Kidney epithelial cell (primary cell): ENCODE measurements at regions not wholly inside any gene's neighbourhood (a gene's known extent, or its start where the extent isn't known, plus 50 kb on each side); places are given as distances from the start of the nearest gene placed in this dataset.

Source experiments
- DNase-seq: peaks from one replicate; pipeline ENCODE4 v3.0.0-alpha.2; 2010; ENCODE audit warnings: low read depth
- H3K27me3 ChIP-seq: 2 replicates; pipeline ENCODE4 v1.6.0; 2011; ENCODE audit warnings: low read length; ENCODE audit not compliant: control insufficient read depth, insufficient read depth
- H3K36me3 ChIP-seq: 2 replicates; pipeline ENCODE4 v1.5.1; 2011; ENCODE audit warnings: low read length; ENCODE audit not compliant: control insufficient read depth, insufficient read depth
- H3K4me3 ChIP-seq: 2 replicates; pipeline ENCODE4 v1.5.1; 2011; ENCODE audit warnings: low read depth, mild to moderate bottlenecking, control low read depth, low read length
- TF ChIP-seq, protein P1 (sequence below): IDR thresholded peaks from 2 replicates; pipeline ENCODE4 v1.5.1; 2011; ENCODE audit warnings: mild to moderate bottlenecking, moderate library complexity, low read length, control low read depth, inconsistent platforms; ENCODE audit not compliant: insufficient read depth, poor library complexity, severe bottlenecking

- Histone ChIP-seq H3K36me3 (no peaks in the 10 kb centered on the region), H3K27me3 (no peaks in the 10 kb centered on the region), H3K4me3 (no peak overlapping the region)
- no peak for DNase-seq
- TF ChIP-seq, protein P1, sequence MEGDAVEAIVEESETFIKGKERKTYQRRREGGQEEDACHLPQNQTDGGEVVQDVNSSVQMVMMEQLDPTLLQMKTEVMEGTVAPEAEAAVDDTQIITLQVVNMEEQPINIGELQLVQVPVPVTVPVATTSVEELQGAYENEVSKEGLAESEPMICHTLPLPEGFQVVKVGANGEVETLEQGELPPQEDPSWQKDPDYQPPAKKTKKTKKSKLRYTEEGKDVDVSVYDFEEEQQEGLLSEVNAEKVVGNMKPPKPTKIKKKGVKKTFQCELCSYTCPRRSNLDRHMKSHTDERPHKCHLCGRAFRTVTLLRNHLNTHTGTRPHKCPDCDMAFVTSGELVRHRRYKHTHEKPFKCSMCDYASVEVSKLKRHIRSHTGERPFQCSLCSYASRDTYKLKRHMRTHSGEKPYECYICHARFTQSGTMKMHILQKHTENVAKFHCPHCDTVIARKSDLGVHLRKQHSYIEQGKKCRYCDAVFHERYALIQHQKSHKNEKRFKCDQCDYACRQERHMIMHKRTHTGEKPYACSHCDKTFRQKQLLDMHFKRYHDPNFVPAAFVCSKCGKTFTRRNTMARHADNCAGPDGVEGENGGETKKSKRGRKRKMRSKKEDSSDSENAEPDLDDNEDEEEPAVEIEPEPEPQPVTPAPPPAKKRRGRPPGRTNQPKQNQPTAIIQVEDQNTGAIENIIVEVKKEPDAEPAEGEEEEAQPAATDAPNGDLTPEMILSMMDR: no peak
Observed at GRCh38 chr17:54009502-54009901, 186.8 kb downstream of the KIF2B start.

GRCh38 chr17:54013072-54013471 lies 190.3 kb downstream of the KIF2B start:
- Histone ChIP-seq H3K27me3 (no peaks in the 10 kb centered on the region), H3K4me3 (no peak overlapping the region), H3K36me3 (no peaks in the 10 kb centered on the region)
- TF ChIP-seq, protein P1: no peak
- no peak for DNase-seq

DNA sequence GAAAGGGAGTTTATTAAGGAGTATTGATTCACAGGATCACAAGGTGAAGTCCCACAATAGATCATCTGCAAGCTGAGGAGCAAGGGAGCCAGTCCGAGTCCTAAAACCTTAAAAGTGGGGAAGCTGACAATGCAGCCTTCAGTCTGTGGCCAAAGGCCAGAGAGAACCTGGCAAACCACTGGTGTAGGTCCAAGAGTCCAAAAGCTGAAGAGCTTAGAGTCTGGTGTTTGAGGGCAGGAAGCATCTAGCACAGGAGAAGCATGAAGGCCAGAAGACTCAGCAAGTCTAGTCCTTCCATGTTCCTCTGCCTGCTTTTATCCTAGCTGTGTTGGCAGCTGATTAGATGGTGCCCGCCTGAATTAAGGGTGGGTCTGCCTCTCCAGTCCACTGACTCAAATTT lies 193.0 kb downstream of the KIF2B start:
- no peaks in the 10 kb centered on the region for H3K36me3 ChIP-seq
- H3K27me3 ChIP-seq: no peaks in the 10 kb centered on the region
- no peak for DNase-seq
- TF ChIP-seq, protein P1: no peak
- no peak overlapping the region for H3K4me3 ChIP-seq

- DNase-seq: no peak
- TF ChIP-seq, protein P1: no peak
- no peaks in the 10 kb centered on the region for H3K36me3 ChIP-seq
- no peak overlapping the region for H3K4me3 ChIP-seq
- no peaks in the 10 kb centered on the region for H3K27me3 ChIP-seq
Observed at GRCh38 chr17:54021418-54021817, 198.7 kb downstream of the KIF2B start.

GRCh38 chr17:54028986-54029580 lies 206.4 kb downstream of the KIF2B start:
- TF ChIP-seq, protein P1: no peak

GRCh38 chr17:54029986-54030385 lies 207.3 kb downstream of the KIF2B start:
- H3K36me3 ChIP-seq: no peaks in the 10 kb centered on the region
- TF ChIP-seq, protein P1: no peak
- no peak overlapping the region for H3K4me3 ChIP-seq
- H3K27me3 ChIP-seq: no peaks in the 10 kb centered on the region
- no peak for DNase-seq

More at GRCh38 chr17:54028986-54029580, 206.4 kb downstream of the KIF2B start:
- no peaks in the 10 kb centered on the region for H3K36me3 ChIP-seq
- no peaks in the 10 kb centered on the region for H3K27me3 ChIP-seq
- no peak for DNase-seq
- no peak overlapping the region for H3K4me3 ChIP-seq
